ENCODE measurements at regions not wholly inside any gene's neighbourhood (a gene's known extent, or its start where the extent isn't known, plus 50 kb on each side); places are given as distances from the start of the nearest gene placed in this dataset.

- TF ChIP-seq POLR2AphosphoS5 (IDR thresholded peaks at IDR 0.05) (no peak), CTCF (IDR thresholded peaks at IDR 0.05) (no peak)
Observed at GRCh38 chr18:27869735-27870134, 307.2 kb downstream of the CDH2 start.
